ENCODE measurements at regions not wholly inside any gene's neighbourhood (a gene's known extent, or its start where the extent isn't known, plus 50 kb on each side); places are given as distances from the start of the nearest gene placed in this dataset.
A peak's percentile ranks its signal among the peaks of the same experiment; 100 is the strongest.

DNA sequence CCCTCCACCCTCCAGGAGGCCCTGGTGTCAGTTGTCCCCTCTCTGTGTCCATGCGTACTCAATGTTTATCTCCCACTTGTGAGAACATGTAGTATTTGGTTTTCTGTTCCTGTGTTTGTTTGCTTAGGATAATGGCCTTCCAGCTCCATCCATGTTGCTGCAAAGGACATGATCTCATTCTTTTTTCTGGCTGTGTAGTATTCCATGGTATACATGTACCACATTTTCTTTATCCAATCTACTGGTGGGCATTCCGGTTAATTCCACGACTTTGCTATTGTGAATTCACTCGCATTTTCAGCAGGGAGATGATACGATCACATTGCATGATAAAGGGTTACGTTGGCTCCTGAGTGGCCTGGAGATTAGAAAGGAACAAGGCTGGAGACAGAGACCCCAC lies 286.2 kb downstream of the FOXL1 start:
- no peak for ATAC-seq
- CTCF ChIA-PET = no interaction called here
- no peak overlapping the region for H3K4me3 ChIP-seq
- H3K9me3 ChIP-seq = no peaks in the 10 kb centered on the region
- DNase-seq (ENCODE audit: low read depth in 1 of 2, low spot score in 1 of 2) = no peak
- POLR2A ChIA-PET = no interaction called here
- H3K4me1 ChIP-seq = no peaks in the 10 kb centered on the region
- no peak overlapping the region for H3K4me2 ChIP-seq
- TF ChIP-seq HDAC2 (IDR thresholded peaks at IDR 0.05) = no peak
- TF ChIP-seq, protein P1, sequence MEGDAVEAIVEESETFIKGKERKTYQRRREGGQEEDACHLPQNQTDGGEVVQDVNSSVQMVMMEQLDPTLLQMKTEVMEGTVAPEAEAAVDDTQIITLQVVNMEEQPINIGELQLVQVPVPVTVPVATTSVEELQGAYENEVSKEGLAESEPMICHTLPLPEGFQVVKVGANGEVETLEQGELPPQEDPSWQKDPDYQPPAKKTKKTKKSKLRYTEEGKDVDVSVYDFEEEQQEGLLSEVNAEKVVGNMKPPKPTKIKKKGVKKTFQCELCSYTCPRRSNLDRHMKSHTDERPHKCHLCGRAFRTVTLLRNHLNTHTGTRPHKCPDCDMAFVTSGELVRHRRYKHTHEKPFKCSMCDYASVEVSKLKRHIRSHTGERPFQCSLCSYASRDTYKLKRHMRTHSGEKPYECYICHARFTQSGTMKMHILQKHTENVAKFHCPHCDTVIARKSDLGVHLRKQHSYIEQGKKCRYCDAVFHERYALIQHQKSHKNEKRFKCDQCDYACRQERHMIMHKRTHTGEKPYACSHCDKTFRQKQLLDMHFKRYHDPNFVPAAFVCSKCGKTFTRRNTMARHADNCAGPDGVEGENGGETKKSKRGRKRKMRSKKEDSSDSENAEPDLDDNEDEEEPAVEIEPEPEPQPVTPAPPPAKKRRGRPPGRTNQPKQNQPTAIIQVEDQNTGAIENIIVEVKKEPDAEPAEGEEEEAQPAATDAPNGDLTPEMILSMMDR (IDR thresholded peaks at IDR 0.05) = no peak
- no peak for TF ChIP-seq RCOR1 (IDR thresholded peaks at IDR 0.05; ENCODE audit: low read depth, low read length)
- no peak for TF ChIP-seq POLR2AphosphoS2 (conservative IDR thresholded peaks at IDR 0.05; ENCODE audit: low read length)
- no peak for TF ChIP-seq PHF8 (IDR thresholded peaks at IDR 0.05; ENCODE audit: borderline replicate concordance, low read depth)
- no peak for TF ChIP-seq HEYL (CRISPR knock-in tag; IDR thresholded peaks at IDR 0.05)
- TF ChIP-seq CEBPB (IDR thresholded peaks at IDR 0.05) = no peak
- TF ChIP-seq, protein P2, sequence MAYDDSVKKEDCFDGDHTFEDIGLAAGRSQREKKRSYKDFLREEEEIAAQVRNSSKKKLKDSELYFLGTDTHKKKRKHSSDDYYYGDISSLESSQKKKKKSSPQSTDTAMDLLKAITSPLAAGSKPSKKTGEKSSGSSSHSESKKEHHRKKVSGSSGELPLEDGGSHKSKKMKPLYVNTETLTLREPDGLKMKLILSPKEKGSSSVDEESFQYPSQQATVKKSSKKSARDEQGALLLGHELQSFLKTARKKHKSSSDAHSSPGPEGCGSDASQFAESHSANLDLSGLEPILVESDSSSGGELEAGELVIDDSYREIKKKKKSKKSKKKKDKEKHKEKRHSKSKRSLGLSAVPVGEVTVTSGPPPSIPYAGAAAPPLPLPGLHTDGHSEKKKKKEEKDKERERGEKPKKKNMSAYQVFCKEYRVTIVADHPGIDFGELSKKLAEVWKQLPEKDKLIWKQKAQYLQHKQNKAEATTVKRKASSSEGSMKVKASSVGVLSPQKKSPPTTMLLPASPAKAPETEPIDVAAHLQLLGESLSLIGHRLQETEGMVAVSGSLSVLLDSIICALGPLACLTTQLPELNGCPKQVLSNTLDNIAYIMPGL (CRISPR knock-in tag; IDR thresholded peaks at IDR 0.05; ENCODE audit: borderline replicate concordance) = no peak
- TF ChIP-seq MAZ (IDR thresholded peaks at IDR 0.05; ENCODE audit: borderline replicate concordance, low read depth, low read length) = no peak
- TF ChIP-seq, protein P3, sequence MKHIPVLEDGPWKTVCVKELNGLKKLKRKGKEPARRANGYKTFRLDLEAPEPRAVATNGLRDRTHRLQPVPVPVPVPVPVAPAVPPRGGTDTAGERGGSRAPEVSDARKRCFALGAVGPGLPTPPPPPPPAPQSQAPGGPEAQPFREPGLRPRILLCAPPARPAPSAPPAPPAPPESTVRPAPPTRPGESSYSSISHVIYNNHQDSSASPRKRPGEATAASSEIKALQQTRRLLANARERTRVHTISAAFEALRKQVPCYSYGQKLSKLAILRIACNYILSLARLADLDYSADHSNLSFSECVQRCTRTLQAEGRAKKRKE (CRISPR knock-in tag; IDR thresholded peaks at IDR 0.05; ENCODE audit: low read depth) = no peak
- no peak for TF ChIP-seq ZSCAN20 (CRISPR knock-in tag; IDR thresholded peaks at IDR 0.05)
- TF ChIP-seq BHLHE40 (IDR thresholded peaks at IDR 0.05; ENCODE audit: low read depth, low read length) = no peak
- no peak for TF ChIP-seq TFCP2L1 (CRISPR knock-in tag; IDR thresholded peaks at IDR 0.05)
- TF ChIP-seq EHF (CRISPR knock-in tag; IDR thresholded peaks at IDR 0.05) = no peak
- TF ChIP-seq RNF2 (IDR thresholded peaks at IDR 0.05; ENCODE audit: borderline replicate concordance, low read depth) = no peak
- no peak overlapping the region for H3K27ac ChIP-seq
- no peak for FAIRE-seq
- WGBS (ENCODE audit: missing lambda C conversion rate) = 73% methylated on average over 6 of the region's 6 CpGs

DNA sequence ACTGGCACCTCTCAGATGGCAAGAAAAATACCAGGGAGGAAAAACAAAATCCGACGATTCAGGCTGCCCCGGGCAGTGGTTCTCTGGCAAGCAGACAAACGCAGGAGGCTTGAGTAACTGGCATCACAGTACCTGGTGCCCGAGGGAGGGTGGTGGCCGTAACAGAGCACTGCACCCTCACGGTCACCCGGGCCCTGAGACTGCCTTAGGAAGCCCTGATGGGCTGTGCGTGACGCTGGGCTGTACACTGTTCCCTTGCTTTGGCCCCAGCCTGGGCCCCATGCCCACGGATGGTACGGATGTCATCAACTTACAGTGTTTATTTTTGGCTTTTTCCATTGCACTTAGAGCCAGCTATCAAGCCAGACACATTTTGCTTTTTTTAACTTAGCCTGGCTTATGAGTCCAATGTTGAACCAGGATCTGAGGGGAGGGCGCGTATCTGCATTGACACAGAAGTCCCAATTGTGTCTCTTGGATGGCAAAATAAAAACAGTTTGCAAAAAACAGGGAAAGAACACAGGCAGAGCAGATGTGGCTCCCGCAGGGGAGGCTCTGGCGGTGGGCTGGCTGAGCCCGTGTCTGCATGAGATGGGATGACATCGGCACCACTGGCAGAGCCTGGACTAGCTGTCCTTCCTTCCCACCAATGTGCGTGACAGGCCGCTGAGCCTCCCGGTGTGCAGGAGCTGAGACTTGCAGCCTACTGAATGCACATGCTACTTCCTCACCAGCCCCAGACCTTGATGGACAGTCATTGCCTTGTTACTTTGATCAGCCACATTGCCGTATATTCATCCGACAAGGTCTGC lies 287.7 kb downstream of the FOXL1 start:
- no peak for TF ChIP-seq RARB (CRISPR knock-in tag; IDR thresholded peaks at IDR 0.05)
- TF ChIP-seq CHD2 (IDR thresholded peaks at IDR 0.05; ENCODE audit: low read length, partially characterized antibody) = no peak
- TF ChIP-seq, protein P4, sequence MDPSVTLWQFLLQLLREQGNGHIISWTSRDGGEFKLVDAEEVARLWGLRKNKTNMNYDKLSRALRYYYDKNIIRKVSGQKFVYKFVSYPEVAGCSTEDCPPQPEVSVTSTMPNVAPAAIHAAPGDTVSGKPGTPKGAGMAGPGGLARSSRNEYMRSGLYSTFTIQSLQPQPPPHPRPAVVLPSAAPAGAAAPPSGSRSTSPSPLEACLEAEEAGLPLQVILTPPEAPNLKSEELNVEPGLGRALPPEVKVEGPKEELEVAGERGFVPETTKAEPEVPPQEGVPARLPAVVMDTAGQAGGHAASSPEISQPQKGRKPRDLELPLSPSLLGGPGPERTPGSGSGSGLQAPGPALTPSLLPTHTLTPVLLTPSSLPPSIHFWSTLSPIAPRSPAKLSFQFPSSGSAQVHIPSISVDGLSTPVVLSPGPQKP (IDR thresholded peaks at IDR 0.05; ENCODE audit: low read depth, low read length) = no peak
- no peak for TF ChIP-seq HOXB13 (CRISPR knock-in tag; IDR thresholded peaks at IDR 0.05; ENCODE audit: low read depth)
- TF ChIP-seq, protein P3 (CRISPR knock-in tag; IDR thresholded peaks at IDR 0.05; ENCODE audit: low read depth) = no peak
- TF ChIP-seq NPAS2 (CRISPR knock-in tag; IDR thresholded peaks at IDR 0.05; ENCODE audit: borderline replicate concordance) = no peak
- TF ChIP-seq, protein P5, sequence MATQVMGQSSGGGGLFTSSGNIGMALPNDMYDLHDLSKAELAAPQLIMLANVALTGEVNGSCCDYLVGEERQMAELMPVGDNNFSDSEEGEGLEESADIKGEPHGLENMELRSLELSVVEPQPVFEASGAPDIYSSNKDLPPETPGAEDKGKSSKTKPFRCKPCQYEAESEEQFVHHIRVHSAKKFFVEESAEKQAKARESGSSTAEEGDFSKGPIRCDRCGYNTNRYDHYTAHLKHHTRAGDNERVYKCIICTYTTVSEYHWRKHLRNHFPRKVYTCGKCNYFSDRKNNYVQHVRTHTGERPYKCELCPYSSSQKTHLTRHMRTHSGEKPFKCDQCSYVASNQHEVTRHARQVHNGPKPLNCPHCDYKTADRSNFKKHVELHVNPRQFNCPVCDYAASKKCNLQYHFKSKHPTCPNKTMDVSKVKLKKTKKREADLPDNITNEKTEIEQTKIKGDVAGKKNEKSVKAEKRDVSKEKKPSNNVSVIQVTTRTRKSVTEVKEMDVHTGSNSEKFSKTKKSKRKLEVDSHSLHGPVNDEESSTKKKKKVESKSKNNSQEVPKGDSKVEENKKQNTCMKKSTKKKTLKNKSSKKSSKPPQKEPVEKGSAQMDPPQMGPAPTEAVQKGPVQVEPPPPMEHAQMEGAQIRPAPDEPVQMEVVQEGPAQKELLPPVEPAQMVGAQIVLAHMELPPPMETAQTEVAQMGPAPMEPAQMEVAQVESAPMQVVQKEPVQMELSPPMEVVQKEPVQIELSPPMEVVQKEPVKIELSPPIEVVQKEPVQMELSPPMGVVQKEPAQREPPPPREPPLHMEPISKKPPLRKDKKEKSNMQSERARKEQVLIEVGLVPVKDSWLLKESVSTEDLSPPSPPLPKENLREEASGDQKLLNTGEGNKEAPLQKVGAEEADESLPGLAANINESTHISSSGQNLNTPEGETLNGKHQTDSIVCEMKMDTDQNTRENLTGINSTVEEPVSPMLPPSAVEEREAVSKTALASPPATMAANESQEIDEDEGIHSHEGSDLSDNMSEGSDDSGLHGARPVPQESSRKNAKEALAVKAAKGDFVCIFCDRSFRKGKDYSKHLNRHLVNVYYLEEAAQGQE (IDR thresholded peaks at IDR 0.05) = no peak
- TF ChIP-seq RNF2 (IDR thresholded peaks at IDR 0.05; ENCODE audit: borderline replicate concordance, low read depth) = no peak
- no peak for TF ChIP-seq JUNB (IDR thresholded peaks at IDR 0.05)
- TF ChIP-seq CBX2 (IDR thresholded peaks at IDR 0.05; ENCODE audit: borderline replicate concordance, low read depth) = no peak
- TF ChIP-seq, protein P6, sequence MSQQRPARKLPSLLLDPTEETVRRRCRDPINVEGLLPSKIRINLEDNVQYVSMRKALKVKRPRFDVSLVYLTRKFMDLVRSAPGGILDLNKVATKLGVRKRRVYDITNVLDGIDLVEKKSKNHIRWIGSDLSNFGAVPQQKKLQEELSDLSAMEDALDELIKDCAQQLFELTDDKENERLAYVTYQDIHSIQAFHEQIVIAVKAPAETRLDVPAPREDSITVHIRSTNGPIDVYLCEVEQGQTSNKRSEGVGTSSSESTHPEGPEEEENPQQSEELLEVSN (IDR thresholded peaks at IDR 0.05; ENCODE audit: borderline replicate concordance, low read depth) = no peak
- TF ChIP-seq TFCP2L1 (CRISPR knock-in tag; IDR thresholded peaks at IDR 0.05) = no peak
- no peak for TF ChIP-seq ZSCAN20 (CRISPR knock-in tag; IDR thresholded peaks at IDR 0.05)
- ChIA-PET CTCF (interaction anchor here (0.7 kb wide), 1 partner anchor 13 kb away, joined by 3 read pairs; no protein-coding TSS in a partner anchor), POLR2A (no interaction called here)
- Histone ChIP-seq H3K9me3 (peaks cover 3% of the 10 kb centered on the region; the same call in 2 of the 3 replicates), H3K4me1 (no peaks in the 10 kb centered on the region), H3K4me2 (no peak overlapping the region), H3K4me3 (no peak overlapping the region), H3K27ac (no peak overlapping the region)
- 68% methylated on average over 19 of the region's 23 CpGs for WGBS (ENCODE audit: missing lambda C conversion rate)
- ATAC-seq (peak; percentile 67 to 82; a peak in 4 of 6 replicates), FAIRE-seq (no peak), DNase-seq (ENCODE audit: low read depth in 1 of 2, low spot score in 1 of 2) (no peak)

Measured in A549 (cell line).